ENCODE measurements at regions not wholly inside any gene's neighbourhood (a gene's known extent, or its start where the extent isn't known, plus 50 kb on each side); places are given as distances from the start of the nearest gene placed in this dataset.

- no peaks in the 10 kb centered on the region for H3K9me3 ChIP-seq
- intact Hi-C loops (cut with micrococcal nuclease; ENCODE audit: unreplicated experiment) = no loop called here
- H3K4me1 ChIP-seq = no peaks in the 10 kb centered on the region
- Mint-ChIP-seq H3K27ac (ENCODE audit: unreplicated experiment) (no peak overlapping the region), H3K9me3 (ENCODE audit: unreplicated experiment) (no peaks in the 10 kb centered on the region), H3K36me3 (ENCODE audit: insufficient read depth, unreplicated experiment) (no peaks in the 10 kb centered on the region), H3K4me3 (ENCODE audit: unreplicated experiment) (no peak overlapping the region), H3K27me3 (ENCODE audit: insufficient read depth, unreplicated experiment) (no peaks in the 10 kb centered on the region), H3K4me1 (ENCODE audit: low read depth, unreplicated experiment) (no peaks in the 10 kb centered on the region)
- ChIA-PET CTCF (no interaction called here), POLR2A (no interaction called here)
- H3K36me3 ChIP-seq (ENCODE audit: control insufficient read depth, insufficient read depth, low read length) = no peaks in the 10 kb centered on the region
- no peak overlapping the region for H3K4me3 ChIP-seq (ENCODE audit: low read depth, low read length)
- H3K27me3 ChIP-seq (replicated peaks; ENCODE audit: control insufficient read depth, insufficient read depth, low read length) = no peaks in the 10 kb centered on the region
- no peak for DNase-seq
- no peak for TF ChIP-seq CTCF (IDR thresholded peaks at IDR 0.05; ENCODE audit: insufficient read depth in 1 of 2, low read depth in 1 of 2, low read length in 1 of 2, severe bottlenecking in 1 of 2, unreplicated experiment in 1 of 2)
- BruUV-seq (replicated peaks) = no TSS peak
Observed at GRCh38 chr5:4053136-4053535, 457.5 kb downstream of the IRX1 start.

DNA sequence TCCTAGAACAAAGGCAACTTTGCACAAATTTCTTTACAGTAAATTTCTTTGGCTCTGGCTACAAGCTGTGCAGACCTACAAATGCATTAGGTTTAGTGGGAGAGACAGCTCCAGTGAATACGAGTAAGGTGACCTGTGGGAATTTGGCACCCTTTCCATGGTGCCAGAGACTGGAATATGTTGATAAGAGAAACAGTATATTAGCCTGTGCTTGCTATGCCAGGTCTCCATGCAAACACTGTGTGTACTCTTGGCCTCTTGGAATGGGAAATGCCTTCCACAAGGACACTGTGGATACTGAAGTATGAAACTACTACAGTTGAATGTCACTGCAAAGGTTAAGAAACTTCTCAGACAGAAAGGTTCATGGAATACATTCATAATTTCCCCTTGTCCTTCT lies 458.5 kb downstream of the IRX1 start:
- intact Hi-C loops (cut with micrococcal nuclease; ENCODE audit: unreplicated experiment) = no loop called here
- no peak overlapping the region for H3K4me3 ChIP-seq (ENCODE audit: low read depth, low read length)
- no peaks in the 10 kb centered on the region for H3K9me3 Mint-ChIP-seq (ENCODE audit: unreplicated experiment)
- no peak overlapping the region for H3K27ac Mint-ChIP-seq (ENCODE audit: unreplicated experiment)
- no peak for TF ChIP-seq CTCF (IDR thresholded peaks at IDR 0.05; ENCODE audit: insufficient read depth in 1 of 2, low read depth in 1 of 2, low read length in 1 of 2, severe bottlenecking in 1 of 2, unreplicated experiment in 1 of 2)
- H3K36me3 Mint-ChIP-seq (ENCODE audit: insufficient read depth, unreplicated experiment) = no peaks in the 10 kb centered on the region
- no peaks in the 10 kb centered on the region for H3K4me1 Mint-ChIP-seq (ENCODE audit: low read depth, unreplicated experiment)
- H3K27me3 ChIP-seq (replicated peaks; ENCODE audit: control insufficient read depth, insufficient read depth, low read length) = no peaks in the 10 kb centered on the region
- ChIA-PET CTCF (no interaction called here), POLR2A (no interaction called here)
- no peaks in the 10 kb centered on the region for H3K9me3 ChIP-seq
- no peak overlapping the region for H3K4me3 Mint-ChIP-seq (ENCODE audit: unreplicated experiment)
- H3K4me1 ChIP-seq = no peaks in the 10 kb centered on the region
- H3K27me3 Mint-ChIP-seq (ENCODE audit: insufficient read depth, unreplicated experiment) = no peaks in the 10 kb centered on the region
- no peak for DNase-seq
- BruUV-seq (replicated peaks) = no TSS peak
- H3K36me3 ChIP-seq (ENCODE audit: control insufficient read depth, insufficient read depth, low read length) = no peaks in the 10 kb centered on the region

- no peak for TF ChIP-seq CTCF (IDR thresholded peaks at IDR 0.05; ENCODE audit: insufficient read depth in 1 of 2, low read depth in 1 of 2, low read length in 1 of 2, severe bottlenecking in 1 of 2, unreplicated experiment in 1 of 2)
- ChIA-PET CTCF (no interaction called here), POLR2A (no interaction called here)
- H3K27ac Mint-ChIP-seq (ENCODE audit: unreplicated experiment) = no peak overlapping the region
- no peaks in the 10 kb centered on the region for H3K36me3 ChIP-seq (ENCODE audit: control insufficient read depth, insufficient read depth, low read length)
- H3K4me1 Mint-ChIP-seq (ENCODE audit: low read depth, unreplicated experiment) = no peaks in the 10 kb centered on the region
- no peaks in the 10 kb centered on the region for H3K4me1 ChIP-seq
- H3K9me3 Mint-ChIP-seq (ENCODE audit: unreplicated experiment) = no peaks in the 10 kb centered on the region
- H3K27me3 ChIP-seq (replicated peaks; ENCODE audit: control insufficient read depth, insufficient read depth, low read length) = no peaks in the 10 kb centered on the region
- no peaks in the 10 kb centered on the region for H3K9me3 ChIP-seq
- no peak overlapping the region for H3K4me3 ChIP-seq (ENCODE audit: low read depth, low read length)
- peaks cover 3% of the 10 kb centered on the region for H3K27me3 Mint-ChIP-seq (ENCODE audit: insufficient read depth, unreplicated experiment)
- H3K36me3 Mint-ChIP-seq (ENCODE audit: insufficient read depth, unreplicated experiment) = no peaks in the 10 kb centered on the region
- intact Hi-C loops (cut with micrococcal nuclease; ENCODE audit: unreplicated experiment) = no loop called here
- no peak for DNase-seq
- BruUV-seq (replicated peaks) = no TSS peak
- no peak overlapping the region for H3K4me3 Mint-ChIP-seq (ENCODE audit: unreplicated experiment)
Observed at GRCh38 chr5:4058899-4059298, 463.3 kb downstream of the IRX1 start.

All from Caco-2 (cell line).